ENCODE measurements at regions not wholly inside any gene's neighbourhood (a gene's known extent, or its start where the extent isn't known, plus 50 kb on each side); places are given as distances from the start of the nearest gene placed in this dataset.

DNA sequence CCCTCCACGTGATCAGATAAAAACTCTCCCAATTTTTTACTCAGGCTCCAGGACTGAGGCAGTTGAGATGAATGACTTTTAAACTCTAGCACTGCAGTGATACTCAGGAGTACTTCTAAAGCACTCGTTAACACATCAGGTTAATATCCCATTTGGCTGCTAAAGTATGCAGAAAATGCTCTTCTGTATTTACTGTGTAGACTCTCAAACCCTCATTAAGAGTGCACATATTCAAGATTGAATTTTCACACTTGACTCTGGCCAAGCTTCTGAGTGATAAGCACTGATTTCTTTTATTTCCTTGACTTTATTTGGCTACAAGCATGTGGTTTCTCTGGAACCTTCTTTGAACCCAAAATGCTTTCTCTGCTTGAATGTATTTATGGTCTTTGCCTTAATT, 392.3 kb upstream of the NECTIN3 start:
- TF ChIP-seq GATA3 (IDR thresholded peaks at IDR 0.05; ENCODE audit: low read depth, low read length) (no peak), GATA2 (IDR thresholded peaks at IDR 0.05; ENCODE audit: low read depth, low read length) (no peak)

Measured in SH-SY5Y (cell line).